ENCODE measurements at regions not wholly inside any gene's neighbourhood (a gene's known extent, or its start where the extent isn't known, plus 50 kb on each side); places are given as distances from the start of the nearest gene placed in this dataset.

- DNase-seq (ENCODE audit: low read depth), result no peak
- no peak for TF ChIP-seq CTCF (conservative IDR thresholded peaks at IDR 0.05; ENCODE audit: low read depth, low read length)
- H3K4me3 ChIP-seq (ENCODE audit: low read length), result no peak overlapping the region
Observed at GRCh38 chr10:128863823-128864405, 603.1 kb upstream of the MGMT start.

- no peak for TF ChIP-seq CTCF (conservative IDR thresholded peaks at IDR 0.05; ENCODE audit: low read depth, low read length)
- no peak overlapping the region for H3K4me3 ChIP-seq (ENCODE audit: low read length)
- no peak for DNase-seq (ENCODE audit: low read depth)
Observed at GRCh38 chr10:128864554-128865295, 602.3 kb upstream of the MGMT start.

GRCh38 chr10:128865436-128866195, 601.4 kb upstream of the MGMT start:
- TF ChIP-seq CTCF (conservative IDR thresholded peaks at IDR 0.05; ENCODE audit: low read depth, low read length), result no peak
- no peak overlapping the region for H3K4me3 ChIP-seq (ENCODE audit: low read length)
- no peak for DNase-seq (ENCODE audit: low read depth)

- no peak for DNase-seq (ENCODE audit: low read depth)
Observed at GRCh38 chr10:128866551-128866950, 600.5 kb upstream of the MGMT start.

GRCh38 chr10:128867210-128867609, 599.8 kb upstream of the MGMT start:
- no peak for TF ChIP-seq CTCF (conservative IDR thresholded peaks at IDR 0.05; ENCODE audit: low read depth, low read length)
- DNase-seq (ENCODE audit: low read depth), result no peak
- H3K4me3 ChIP-seq (ENCODE audit: low read length), result no peak overlapping the region

More at GRCh38 chr10:128866551-128866950, 600.5 kb upstream of the MGMT start:
- TF ChIP-seq CTCF (conservative IDR thresholded peaks at IDR 0.05; ENCODE audit: low read depth, low read length), result no peak
- H3K4me3 ChIP-seq (ENCODE audit: low read length), result no peak overlapping the region

- no peak for TF ChIP-seq CTCF (conservative IDR thresholded peaks at IDR 0.05; ENCODE audit: low read depth, low read length)
- H3K4me3 ChIP-seq (ENCODE audit: low read length), result no peak overlapping the region
- DNase-seq (ENCODE audit: low read depth), result no peak
Observed at GRCh38 chr10:128867819-128868218, 599.2 kb upstream of the MGMT start.
